Duodenal mucosa (tissue), 2 donors: ENCODE measurements at regions not wholly inside any gene's neighbourhood (a gene's known extent, or its start where the extent isn't known, plus 50 kb on each side); places are given as distances from the start of the nearest gene placed in this dataset.
"Not testable (repeated sequence)": the region's sequence is repeated elsewhere in the genome, so short reads cannot be mapped to it uniquely, and the experiment has no call there.

ENCODE experiments used
- H3K27ac ChIP-seq: one replicate; pipeline ENCODE4 v1.7.0; 2013; ENCODE audit warnings: low read depth, low read length
- H3K27me3 ChIP-seq, 2 donors: one replicate each; pipeline ENCODE4 v1.7.0; 2013; ENCODE audit warnings: low read length in 2 of 2, control low read depth in 1 of 2; ENCODE audit not compliant: insufficient read depth in 2 of 2, control insufficient read depth in 1 of 2
- H3K36me3 ChIP-seq, 2 donors: one replicate each; pipeline ENCODE4 v1.7.0; 2013; ENCODE audit warnings: low read length in 2 of 2, control low read depth in 1 of 2; ENCODE audit not compliant: insufficient read depth in 2 of 2, control insufficient read depth in 1 of 2
- H3K4me1 ChIP-seq, 2 donors: one replicate each; pipeline ENCODE4 v1.7.0; 2013; ENCODE audit warnings: low read length in 2 of 2, control low read depth in 1 of 2; ENCODE audit not compliant: insufficient read depth in 2 of 2, control insufficient read depth in 1 of 2
- H3K4me3 ChIP-seq, 2 donors: one replicate each; pipeline ENCODE4 v1.7.0; 2013; ENCODE audit warnings: low read length in 2 of 2, low read depth in 1 of 2
- H3K9ac ChIP-seq, 2 donors: one replicate each; pipeline ENCODE4 v1.7.0; 2013; ENCODE audit warnings: low read length in 2 of 2, low read depth in 1 of 2
- H3K9me3 ChIP-seq, 2 donors: one replicate each; pipeline ENCODE4 v1.7.0; 2013; ENCODE audit warnings: low read length in 2 of 2, control low read depth in 1 of 2; ENCODE audit not compliant: control insufficient read depth in 1 of 2

- Histone ChIP-seq H3K27me3 (no peaks in the 10 kb centered on the region), H3K4me1 (peaks cover 6 to 7% of the 10 kb centered on the region in 2 donors), H3K36me3 (no peaks in the 10 kb centered on the region), H3K4me3 (no peak overlapping the region), H3K9me3 (no peaks in the 10 kb centered on the region), H3K27ac (no peak overlapping the region), H3K9ac (no peak overlapping the region)
These were observed 128.2 kb downstream of the TBX19 start for GRCh38 chr1:168408884-168409283.

GRCh38 chr1:168408539-168408865, 127.8 kb downstream of the TBX19 start:
- H3K9me3 ChIP-seq, result no peaks in the 10 kb centered on the region

GRCh38 chr1:168407832-168408538, 127.3 kb downstream of the TBX19 start:
- Histone ChIP-seq H3K9me3 (no peaks in the 10 kb centered on the region), H3K36me3 (no peaks in the 10 kb centered on the region), H3K4me1 (peaks cover 6 to 7% of the 10 kb centered on the region in 2 donors), H3K9ac (no peak overlapping the region), H3K27ac (no peak overlapping the region), H3K4me3 (no peak overlapping the region), H3K27me3 (no peaks in the 10 kb centered on the region)

More at GRCh38 chr1:168408539-168408865, 127.8 kb downstream of the TBX19 start:
- Histone ChIP-seq H3K36me3 (no peaks in the 10 kb centered on the region), H3K27me3 (no peaks in the 10 kb centered on the region), H3K27ac (no peak overlapping the region), H3K9ac (no peak overlapping the region), H3K4me3 (no peak overlapping the region), H3K4me1 (peaks cover 6 to 7% of the 10 kb centered on the region in 2 donors)

GRCh38 chr1:168405906-168406549, 125.4 kb downstream of the TBX19 start:
- Histone ChIP-seq H3K36me3 (no peaks in the 10 kb centered on the region), H3K27ac (no peak overlapping the region), H3K4me1 (peaks cover 6 to 7% of the 10 kb centered on the region in 2 donors), H3K9ac (no peak overlapping the region), H3K9me3 (no peaks in the 10 kb centered on the region), H3K27me3 (no peaks in the 10 kb centered on the region), H3K4me3 (no peak overlapping the region)

- Histone ChIP-seq H3K27me3 (no peaks in the 10 kb centered on the region), H3K9ac (no peak overlapping the region), H3K36me3 (no peaks in the 10 kb centered on the region), H3K4me3 (no peak overlapping the region), H3K4me1 (peaks cover 1 to 9% of the 10 kb centered on the region in 2 donors), H3K9me3 (no peaks in the 10 kb centered on the region), H3K27ac (no peak overlapping the region)
These were observed 122.5 kb downstream of the TBX19 start for GRCh38 chr1:168403140-168403539.

GRCh38 chr1:168402466-168402865, 121.8 kb downstream of the TBX19 start:
- H3K4me1 ChIP-seq, H3K9ac ChIP-seq, H3K36me3 ChIP-seq: not testable (repeated sequence)

GRCh38 chr1:168401341-168401740, 120.7 kb downstream of the TBX19 start:
- Histone ChIP-seq H3K27me3 (no peaks in the 10 kb centered on the region), H3K27ac (no peak overlapping the region), H3K36me3 (no peaks in the 10 kb centered on the region), H3K4me1 (peaks cover 0 to 5% of the 10 kb centered on the region in 2 donors), H3K9me3 (no peaks in the 10 kb centered on the region), H3K4me3 (no peak overlapping the region), H3K9ac (no peak overlapping the region)

More at GRCh38 chr1:168402466-168402865, 121.8 kb downstream of the TBX19 start:
- H3K9me3 ChIP-seq, H3K27me3 ChIP-seq, H3K4me3 ChIP-seq, H3K27ac ChIP-seq: not testable (repeated sequence)

GRCh38 chr1:168400139-168400538, 119.5 kb downstream of the TBX19 start:
- no peak overlapping the region for H3K4me3 ChIP-seq
- no peaks in the 10 kb centered on the region for H3K36me3 ChIP-seq
- no peaks in the 10 kb centered on the region for H3K27me3 ChIP-seq

GRCh38 chr1:168397806-168398205, 117.1 kb downstream of the TBX19 start:
- no peak overlapping the region for H3K27ac ChIP-seq
- H3K9me3 ChIP-seq, result no peaks in the 10 kb centered on the region
- H3K27me3 ChIP-seq, result no peaks in the 10 kb centered on the region
- no peaks in the 10 kb centered on the region for H3K36me3 ChIP-seq
- H3K4me1 ChIP-seq, result peaks cover 0 to 5% of the 10 kb centered on the region in 2 donors
- H3K4me3 ChIP-seq, result no peak overlapping the region
- no peak overlapping the region for H3K9ac ChIP-seq

More at GRCh38 chr1:168400139-168400538, 119.5 kb downstream of the TBX19 start:
- H3K9me3 ChIP-seq, result no peaks in the 10 kb centered on the region
- no peak overlapping the region for H3K9ac ChIP-seq
- H3K4me1 ChIP-seq, result peaks cover 0 to 5% of the 10 kb centered on the region in 2 donors
- no peak overlapping the region for H3K27ac ChIP-seq

GRCh38 chr1:168396940-168397684, 116.4 kb downstream of the TBX19 start:
- no peak overlapping the region for H3K27ac ChIP-seq
- H3K9me3 ChIP-seq, result no peaks in the 10 kb centered on the region
- H3K36me3 ChIP-seq, result no peaks in the 10 kb centered on the region
- no peaks in the 10 kb centered on the region for H3K27me3 ChIP-seq
- no peak overlapping the region for H3K4me3 ChIP-seq
- no peak overlapping the region for H3K9ac ChIP-seq
- H3K4me1 ChIP-seq, result peaks cover 0 to 5% of the 10 kb centered on the region in 2 donors
